Esophagus mucosa (tissue), 1 donor: ENCODE measurements at regions not wholly inside any gene's neighbourhood (a gene's known extent, or its start where the extent isn't known, plus 50 kb on each side); places are given as distances from the start of the nearest gene placed in this dataset.

Source experiments
- ATAC-seq: fragments of 200-7000 bp; cut with Tn5 transposase; one replicate; pipeline ENCODE4 v1.9.1; 2020
- donor health status: DM: yes; HTN: yes; CAD: no.

DNA sequence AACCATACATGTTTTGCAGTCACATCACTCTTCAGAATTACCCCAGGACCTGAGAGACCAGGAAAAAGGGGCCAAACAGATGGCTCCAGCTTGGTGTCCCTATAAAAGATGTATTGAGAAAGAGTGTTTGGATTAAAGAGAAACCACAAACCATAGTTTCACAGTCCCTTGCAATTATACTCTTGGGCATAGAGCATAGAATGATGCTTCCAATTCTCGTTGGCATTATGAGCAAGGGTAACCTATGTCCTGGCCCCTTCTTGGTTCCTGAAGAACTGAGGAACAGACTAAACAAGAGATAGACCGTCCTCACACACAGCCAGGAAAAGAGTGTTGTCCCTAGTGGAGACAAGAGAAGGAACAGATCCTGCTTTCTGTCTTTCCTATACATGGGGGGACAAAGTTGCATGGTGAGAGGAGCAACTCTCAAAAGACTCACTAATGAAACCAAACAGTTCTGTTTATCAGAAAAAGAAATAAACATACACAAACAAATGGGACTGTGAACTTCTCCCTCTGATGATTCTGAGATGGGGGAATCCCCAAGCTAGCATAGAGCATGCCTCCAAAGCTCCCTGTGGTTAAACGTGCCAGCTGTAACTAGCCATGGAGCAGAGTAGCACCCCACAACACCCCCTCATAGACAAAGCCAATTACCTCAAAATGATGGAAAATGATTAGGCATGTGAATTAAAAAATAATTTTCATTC lies 908.6 kb downstream of the NTRK3 start:
- no peak for ATAC-seq

DNA sequence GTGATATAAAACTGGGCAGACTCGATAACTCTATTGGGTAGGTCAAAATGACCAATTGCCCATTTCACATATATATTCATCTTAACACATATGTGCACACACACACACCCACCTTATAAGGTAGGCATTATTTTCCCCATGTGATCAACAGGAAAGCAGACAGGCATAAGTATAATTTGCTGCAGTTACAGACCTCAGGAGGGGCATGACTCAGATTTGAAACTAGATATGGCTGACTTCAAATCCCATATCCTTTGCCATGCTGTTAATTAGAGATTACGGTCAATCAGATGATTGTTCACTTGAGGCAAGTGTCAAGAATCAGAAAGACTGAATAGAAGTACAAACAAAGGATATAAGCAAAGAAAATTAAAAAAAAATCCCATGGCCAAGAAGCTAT lies 910.6 kb downstream of the NTRK3 start:
- ATAC-seq: no peak

DNA sequence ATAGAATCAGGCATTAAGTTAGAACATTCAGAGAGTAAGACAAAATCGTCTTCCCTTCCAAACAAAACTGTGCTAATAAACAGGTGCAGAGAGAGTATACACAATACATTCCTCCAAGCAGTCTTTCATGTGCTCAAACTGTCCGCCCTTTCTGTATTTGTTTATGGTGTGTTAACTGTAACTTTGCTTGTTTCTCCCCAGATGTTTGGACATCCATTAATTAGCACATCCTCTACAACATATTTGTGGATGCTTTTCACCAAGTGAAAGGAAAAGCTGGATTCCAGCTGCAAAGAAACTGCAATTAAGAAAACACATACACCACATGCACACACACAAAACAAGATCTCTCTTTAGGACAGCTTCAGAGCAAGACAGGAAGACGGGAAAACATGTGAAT lies 912.6 kb downstream of the NTRK3 start:
- ATAC-seq: no peak

DNA sequence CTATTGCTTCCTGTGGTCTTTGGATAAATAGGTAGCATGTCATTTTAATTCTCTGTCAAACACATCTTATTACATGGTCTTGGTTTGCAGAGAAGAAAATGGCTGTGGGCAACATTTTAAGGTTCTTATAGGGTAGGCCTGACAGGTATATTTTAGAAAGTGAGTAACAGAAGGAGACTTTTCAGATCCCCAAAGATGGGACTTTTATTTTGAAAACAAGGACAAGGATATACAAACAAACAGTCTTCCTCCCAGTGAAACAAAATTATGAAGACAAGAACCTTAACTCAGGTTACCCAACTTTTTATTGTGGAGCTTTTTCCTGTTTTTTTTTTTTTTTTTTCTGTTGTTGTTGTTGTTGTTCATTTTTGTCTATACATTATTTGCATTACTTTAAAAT lies 916.2 kb downstream of the NTRK3 start:
- no peak for ATAC-seq

DNA sequence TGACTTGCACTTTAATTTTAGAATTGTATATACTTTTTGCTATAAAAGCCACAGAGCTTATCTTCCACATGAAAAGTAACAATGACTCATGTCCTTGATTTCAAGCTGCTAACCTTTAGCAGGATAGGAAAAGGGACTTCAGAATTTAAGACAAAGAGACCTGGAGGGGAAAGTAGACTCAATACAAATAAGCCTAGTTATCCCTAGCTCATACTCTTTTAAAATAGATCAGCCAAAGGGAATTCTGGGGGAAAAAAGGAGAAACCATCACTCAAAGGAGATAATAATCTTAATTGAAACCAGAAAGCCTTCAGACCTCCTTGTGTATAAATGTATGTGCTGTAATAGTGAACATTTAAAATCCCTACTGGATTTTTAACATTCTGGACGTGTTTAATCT lies 930.3 kb downstream of the NTRK3 start:
- ATAC-seq: no peak

DNA sequence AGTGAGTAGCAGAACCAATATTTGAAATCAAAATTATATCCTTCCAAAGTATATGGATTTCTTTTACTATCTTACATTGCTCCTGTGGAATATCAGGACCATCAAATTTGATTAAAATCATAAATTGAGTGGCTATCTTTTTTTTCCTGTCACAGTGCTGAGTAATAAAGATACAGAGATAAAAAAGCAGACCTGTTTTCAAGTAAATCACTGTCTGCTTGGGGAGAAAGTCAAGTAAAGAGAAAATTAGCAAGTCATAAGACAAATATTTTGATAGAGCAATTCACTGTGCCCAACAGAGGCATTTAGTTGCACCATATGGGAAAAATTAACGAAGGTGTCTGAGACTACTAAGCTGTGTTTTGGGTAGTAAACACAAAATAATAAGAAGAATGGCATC lies 933.7 kb downstream of the NTRK3 start:
- ATAC-seq: no peak

DNA sequence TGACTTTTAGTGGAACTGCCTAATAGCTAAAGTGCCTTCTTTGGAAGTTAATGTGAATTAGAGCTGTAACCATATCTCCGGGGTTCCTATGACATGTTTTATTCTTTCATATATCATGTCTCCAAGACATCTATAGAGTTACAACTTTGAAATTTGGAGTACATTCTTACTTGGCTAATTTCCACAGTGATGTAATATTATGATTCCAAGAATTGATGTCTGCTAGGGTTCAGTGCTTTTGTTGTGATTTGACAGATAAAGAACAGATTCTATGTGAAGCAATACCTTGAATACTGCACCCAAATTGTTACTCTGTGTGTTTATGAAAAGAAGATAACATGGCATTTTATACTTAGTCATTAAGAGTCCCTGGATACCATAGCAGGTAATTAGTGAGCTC lies 934.3 kb downstream of the NTRK3 start:
- ATAC-seq: no peak

DNA sequence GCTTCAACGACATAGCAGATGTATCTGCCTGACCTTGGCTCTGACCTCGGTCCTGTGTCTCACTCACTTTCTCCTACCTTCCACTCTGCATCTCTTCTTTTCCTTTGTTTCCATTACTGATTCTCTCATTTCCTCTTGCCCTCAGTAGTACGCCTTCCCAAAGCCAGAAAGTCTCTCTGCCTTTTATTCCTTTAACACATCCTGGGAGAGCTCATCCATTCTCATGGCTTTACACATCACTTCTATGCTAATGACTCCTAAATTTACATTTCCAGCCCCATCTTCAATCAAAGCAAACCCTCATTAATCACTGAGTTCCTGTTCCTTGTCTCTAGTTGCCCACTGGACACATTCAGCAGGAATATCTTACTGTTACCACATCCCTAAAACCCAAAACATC lies 938.6 kb downstream of the NTRK3 start:
- no peak for ATAC-seq

DNA sequence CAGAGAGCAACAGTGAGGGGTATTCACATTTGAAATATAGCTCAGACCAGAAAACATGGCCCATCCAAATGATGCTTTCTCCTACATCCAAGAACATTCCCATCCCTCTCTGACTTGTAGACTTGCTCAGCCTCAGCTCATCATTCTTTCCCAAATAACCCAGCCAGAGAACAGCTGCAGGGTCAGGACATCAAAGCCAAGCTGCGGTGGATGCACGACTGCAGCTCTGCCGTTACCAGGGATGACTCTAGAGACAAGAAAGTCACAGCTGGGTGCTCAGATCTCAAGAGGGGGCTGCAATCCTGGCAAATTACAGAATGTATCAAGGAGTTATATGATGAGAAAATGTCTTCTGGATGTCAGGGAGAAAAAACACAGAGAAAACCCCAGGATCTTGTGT lies 944.3 kb downstream of the NTRK3 start:
- no peak for ATAC-seq

DNA sequence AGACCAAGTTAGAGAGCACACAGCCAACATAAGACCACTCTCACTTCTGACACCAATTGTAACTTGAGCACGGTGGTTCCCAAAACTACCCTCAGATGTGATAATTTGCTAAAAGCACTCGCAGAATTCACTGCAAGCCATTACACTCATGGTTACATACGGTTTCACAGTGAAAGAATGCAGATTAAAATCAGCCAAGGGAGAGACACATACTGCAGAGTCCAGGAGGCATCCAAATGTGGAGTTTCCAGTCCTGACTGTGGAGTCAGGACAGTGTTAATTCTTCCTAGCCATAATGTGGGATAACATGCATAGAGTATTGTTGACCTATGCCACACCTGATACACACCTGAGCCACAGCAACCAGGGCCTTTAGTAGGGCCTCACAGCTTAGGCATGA lies 956.4 kb downstream of the NTRK3 start:
- ATAC-seq: no peak

DNA sequence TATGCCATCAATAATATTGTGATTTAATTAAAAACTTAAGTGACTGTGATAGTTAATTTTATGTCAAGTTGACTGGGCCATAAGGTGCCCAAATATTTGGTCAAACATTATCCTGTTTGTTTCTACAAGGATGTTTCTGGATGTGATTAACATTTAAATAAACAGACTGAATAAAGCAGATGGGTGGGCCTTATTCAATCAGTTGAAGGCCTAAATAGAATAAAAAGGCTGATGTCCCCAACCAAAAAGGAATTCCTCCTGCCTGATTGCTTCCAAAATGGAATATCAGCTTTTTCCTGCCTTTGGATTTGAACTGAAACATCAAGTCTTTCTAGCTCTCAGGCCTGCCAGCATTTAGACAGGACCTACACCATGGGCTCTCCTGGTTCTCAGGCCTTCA lies 961.7 kb downstream of the NTRK3 start:
- no peak for ATAC-seq

DNA sequence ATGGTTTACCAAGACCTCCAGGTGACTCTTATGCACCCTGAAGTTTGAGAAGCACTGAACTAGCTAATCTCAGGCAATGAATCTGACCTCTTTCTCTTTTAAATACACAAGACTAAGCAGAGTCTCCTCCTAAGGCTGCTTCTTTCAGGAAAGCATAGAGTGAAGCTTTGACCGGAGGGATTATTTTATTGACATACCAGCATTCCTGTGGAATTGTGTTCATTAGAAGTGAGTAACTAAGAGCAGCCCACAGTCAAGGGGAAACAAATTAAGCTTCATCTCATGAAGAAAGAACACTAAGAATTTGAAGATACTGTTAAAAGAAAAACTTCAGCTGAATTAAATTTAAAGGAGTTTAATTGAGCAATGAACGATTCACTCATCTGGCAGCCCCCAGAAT lies 963.5 kb downstream of the NTRK3 start:
- no peak for ATAC-seq

DNA sequence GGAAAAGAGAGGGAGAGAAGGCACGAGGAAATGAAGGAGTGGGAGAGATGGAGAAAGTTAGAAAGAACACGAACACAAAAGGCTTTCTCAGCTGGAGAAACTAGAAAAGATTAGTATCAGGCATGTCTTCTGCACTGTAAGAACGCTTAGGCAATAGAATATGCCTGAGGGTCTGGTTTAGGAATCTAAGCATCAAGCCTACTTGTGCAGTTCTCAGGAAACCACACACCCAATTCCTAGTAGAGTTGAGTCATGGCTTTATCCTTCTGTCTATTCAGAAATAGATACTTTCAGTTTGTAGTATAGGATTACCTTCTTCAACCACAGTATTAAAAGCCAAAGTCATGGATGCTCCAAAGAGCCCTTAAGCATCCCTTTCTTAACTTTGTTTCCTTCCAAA lies 969.4 kb downstream of the NTRK3 start:
- ATAC-seq: peak; percentile 59

DNA sequence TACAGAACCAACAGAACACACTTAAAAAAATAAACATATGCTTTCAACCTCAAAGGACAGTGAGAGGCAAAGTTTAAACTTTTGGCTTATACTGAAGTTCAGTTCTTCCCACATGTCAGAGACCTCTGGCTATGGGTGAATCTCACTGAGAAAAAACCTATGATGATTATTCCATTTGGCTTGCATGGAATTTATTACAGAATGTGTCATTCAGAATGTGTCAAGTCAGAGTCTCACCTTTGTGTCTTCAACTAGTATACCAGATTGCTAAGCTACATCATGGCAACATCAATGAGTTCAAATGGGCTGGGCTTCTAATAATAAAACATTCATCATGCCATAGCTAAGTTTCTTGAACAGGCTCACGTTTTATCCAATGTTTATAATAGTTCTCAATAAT lies 987.0 kb downstream of the NTRK3 start:
- ATAC-seq: no peak

DNA sequence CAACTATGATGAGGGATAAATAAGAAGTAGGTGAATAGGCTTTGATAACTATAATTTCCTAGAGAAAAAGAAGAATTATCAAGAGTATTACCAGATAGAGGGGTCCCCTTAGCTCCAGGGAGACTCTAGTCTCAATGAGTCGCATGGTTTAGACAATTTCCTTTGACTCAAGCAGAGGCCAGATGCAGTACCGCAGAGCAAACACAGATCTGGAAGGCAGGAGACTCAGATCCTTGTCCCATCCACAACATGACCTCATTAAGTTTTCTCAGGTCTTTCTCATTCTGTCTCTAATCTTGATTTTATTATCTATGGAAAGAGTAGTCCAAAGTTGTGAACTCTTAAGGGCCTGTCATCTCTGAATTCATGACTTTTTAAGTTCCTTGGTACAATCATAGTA lies 987.9 kb downstream of the NTRK3 start:
- no peak for ATAC-seq

DNA sequence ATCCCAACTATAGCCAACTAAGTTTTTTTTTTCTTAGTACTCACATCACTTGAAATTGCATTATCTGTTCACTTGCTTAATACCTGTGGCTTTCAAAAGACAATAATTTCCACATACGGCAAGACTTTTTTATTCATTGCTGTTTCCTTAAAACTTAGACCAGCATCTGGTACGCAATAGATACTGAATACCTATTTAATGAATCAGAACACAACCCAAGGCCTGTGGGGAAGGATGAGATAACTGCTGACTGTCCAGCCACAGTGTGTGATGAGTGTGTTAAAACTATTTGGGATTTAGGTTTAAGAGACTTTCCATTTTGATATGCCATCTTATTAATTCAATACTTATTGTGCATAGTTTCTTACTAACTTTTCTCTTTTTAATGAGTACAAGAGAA lies 988.7 kb downstream of the NTRK3 start:
- no peak for ATAC-seq

DNA sequence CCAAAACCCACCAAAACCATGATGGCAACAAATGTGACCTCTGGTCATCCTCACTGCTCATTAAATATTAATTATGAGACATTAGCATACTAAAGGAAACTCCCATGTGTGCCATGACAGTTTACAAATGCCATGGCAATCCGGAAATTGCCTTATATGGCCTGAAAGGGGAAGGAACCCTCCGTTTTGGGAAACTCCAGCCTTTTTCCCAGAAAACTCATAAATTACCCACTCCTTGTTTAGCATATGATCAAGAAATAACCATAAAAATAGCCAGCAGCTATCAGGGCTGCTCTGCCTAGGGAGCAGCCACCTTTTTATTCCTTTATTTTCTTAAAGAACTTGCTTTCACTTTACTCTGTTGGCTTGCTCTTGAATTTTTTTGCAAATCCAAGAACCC lies 992.7 kb downstream of the NTRK3 start:
- ATAC-seq: no peak

DNA sequence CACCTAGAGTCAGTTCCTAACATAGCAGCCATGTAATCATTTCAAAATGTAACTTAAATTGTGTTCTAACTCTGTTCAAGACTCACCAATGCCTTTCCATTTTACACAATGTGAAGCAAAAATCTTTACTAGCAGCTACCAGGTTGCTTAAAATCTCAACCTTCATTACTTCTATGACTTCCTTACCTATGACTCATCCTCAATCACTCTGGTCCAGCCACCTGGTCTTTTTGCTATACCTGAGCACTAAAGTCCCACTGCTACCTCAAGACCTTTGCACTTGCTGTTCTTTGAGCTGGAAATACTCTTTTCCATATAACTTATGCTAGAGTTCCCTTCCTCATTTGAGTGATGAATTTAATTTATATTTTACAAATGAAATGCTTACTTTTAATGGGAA lies 993.2 kb downstream of the NTRK3 start:
- no peak for ATAC-seq

DNA sequence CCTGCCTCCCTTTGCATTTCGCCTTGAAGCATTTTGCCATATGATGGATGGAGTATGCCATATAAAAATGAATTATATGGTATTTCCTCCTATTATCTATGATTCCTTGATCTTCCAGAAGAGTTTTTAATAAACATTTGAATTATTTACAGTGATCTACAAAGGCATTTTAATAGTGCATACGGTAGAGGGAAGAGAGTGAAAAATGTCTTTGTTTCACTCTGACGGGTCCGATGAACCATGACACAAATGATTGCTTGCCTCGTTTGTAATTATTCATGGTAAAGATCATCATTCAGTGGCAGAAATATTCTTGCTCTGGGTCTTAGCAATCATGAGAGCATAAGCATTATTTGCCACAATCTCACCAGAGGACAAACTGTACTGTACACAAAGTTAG lies 1010.9 kb downstream of the NTRK3 start:
- ATAC-seq: no peak

DNA sequence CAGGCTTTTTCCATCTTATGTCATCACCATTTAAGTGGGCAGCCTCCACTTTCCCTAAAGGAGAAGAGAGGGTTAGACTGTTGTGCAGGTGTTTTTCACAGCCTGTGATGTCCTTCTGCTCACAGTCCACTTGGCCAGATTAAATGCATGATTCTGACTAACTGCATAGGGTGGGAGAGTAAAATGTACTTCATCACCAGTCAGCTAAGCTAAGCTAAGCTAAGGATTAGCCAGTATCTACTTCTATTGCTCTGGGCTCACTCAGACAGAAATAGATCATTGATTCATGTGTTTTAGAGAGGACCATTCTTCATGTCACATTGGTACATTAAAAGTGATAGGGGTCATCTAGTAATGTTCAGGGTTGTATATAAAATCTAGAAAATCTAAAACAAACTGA lies 1013.1 kb downstream of the NTRK3 start:
- ATAC-seq: no peak

DNA sequence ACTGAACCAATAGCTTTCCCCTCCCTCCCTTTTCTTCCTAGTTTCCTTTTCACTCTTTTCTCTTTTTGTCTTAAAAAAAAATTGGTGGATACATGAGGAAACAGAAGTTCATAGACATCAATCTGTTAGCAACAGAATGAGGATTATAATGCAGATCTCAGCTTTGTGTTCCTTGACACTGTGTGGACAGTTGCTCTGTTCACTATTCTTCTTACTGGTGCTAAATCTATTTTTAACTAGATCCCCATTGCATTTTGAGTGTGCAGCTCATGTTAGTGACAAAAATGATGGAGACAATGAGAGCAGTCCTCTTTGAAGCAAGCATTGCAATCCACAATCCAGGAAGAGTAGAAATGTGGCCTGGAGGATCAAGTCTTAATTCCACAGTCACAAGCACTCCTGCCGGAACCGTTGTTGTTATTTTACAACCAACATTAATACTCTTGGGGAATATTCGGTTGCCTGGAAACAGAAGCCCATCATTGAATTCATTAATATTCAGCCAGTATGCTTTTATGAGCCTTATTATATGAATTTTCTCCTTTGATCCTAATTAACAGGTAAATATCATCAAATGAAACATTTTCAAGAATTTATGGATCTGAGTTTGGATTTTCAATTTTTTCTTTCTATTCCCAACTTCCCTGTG lies 1016.8 kb downstream of the NTRK3 start:
- ATAC-seq: no peak

DNA sequence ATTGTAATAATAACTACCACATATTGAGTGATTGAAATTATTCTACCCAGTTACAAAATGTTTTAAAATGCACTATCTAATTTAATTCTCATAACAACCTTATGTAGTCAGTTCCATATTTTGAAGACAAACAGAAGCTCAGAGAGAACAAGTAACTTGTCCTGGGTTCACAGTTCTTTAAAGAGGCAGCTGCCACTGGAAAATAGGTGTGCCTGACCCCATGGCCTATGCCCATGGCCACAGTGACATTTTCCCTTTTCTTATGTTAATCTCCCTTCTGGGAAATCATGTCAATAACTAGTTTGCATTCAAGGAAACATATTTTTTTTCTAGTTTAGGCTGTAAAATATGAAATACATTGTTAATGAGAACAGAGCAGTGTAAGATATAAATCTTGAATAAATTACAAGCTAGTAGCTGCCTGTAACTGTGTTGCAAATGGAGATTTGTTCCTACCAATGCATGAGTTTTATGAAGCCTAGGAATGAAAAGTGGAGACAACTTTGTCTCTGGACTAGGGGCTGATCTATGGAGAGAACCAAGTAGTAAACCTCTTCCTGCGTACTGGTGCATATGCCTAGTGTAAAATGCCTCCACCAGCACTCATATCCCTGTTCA lies 1018.0 kb downstream of the NTRK3 start:
- ATAC-seq: no peak

DNA sequence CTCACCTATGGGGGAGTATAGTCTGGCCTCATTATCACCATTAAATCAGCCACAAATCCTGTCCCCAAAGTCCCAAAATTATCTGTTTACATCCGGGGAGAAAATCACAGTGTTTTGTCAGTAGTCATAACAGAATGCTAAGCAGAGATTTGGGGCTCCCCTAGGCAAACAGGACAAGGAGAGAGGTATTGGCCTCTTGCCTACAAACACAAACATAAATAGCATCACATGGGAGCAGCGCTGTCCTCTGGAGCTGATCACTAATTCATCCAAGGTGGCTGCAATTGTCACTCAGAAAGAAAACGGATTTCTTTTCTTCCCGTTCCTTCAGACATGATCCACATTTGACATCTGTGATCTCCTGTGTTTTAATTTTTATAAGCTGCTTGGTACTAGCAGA lies 1028.1 kb downstream of the NTRK3 start:
- no peak for ATAC-seq

DNA sequence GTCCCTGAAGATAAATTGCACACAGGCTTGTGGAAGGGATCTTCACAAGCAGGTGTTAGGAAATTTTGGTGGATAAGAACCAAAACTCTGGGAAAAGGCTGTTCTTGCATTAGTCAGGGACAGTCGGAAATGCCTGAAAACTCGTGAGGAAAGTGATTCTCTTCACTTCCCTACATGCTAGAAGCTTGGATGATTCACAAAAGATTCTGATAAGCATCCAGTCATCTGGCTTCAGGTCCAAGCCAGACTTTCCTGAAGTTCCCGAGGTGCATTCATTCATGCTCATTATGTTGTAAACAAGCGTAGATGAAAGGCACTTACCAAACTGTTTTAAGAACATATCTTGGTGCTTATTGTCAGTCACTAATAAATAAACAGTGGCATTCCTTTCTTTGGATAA lies 1028.7 kb downstream of the NTRK3 start:
- no peak for ATAC-seq

DNA sequence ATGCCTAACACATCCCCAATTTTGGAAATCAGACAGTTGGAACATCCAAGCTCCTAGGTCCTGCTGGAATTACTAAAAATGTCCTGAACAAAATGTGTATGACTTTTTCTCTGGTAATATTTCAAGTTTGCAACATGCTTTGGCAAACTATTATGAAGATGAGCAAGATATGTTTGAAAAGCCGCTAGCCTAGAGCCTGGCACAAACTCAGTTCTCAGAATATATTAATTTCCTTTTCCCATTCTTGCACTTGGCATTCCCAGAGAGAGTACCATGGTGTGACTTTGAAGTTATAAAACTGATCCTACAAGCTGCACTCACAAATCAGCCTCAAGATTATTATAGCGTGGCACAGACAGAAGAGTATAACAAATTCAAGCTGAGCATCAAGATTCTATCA lies 1031.1 kb downstream of the NTRK3 start:
- no peak for ATAC-seq
